Tibial artery (tissue), 4 donors: ENCODE measurements at regions not wholly inside any gene's neighbourhood (a gene's known extent, or its start where the extent isn't known, plus 50 kb on each side); places are given as distances from the start of the nearest gene placed in this dataset.

Source experiments
- DNase-seq, 2 donors: peaks; one replicate each; pipeline ENCODE4 v3.0.0-alpha.2; 2019
- H3K27ac ChIP-seq, 2 donors: fragments of 200-600 bp; sonication (generic) in 1 of 2; 1 replicate in 1 of 2; 2 replicates in 1 of 2; pipeline ENCODE4 v1.5.1; 2018 to 2019; ENCODE audit warnings: mild to moderate bottlenecking in 1 of 2
- H3K27me3 ChIP-seq, 2 donors: fragments of 200-600 bp; sonication (generic) in 1 of 2; one replicate each; pipeline versions ENCODE4 v1.5.1 to v1.6.0; 2016 to 2019
- H3K36me3 ChIP-seq, 3 donors: fragments of 200-600 bp; sonication (generic) in 2 of 3; one replicate each; pipeline ENCODE4 v1.5.1; 2016 to 2019; ENCODE audit warnings: mild to moderate bottlenecking in 2 of 3
- H3K4me1 ChIP-seq, 4 donors: fragments of 200-600 bp; sonication (generic) in 2 of 4; 1 replicate in 3 of 4; 2 replicates in 1 of 4; pipeline ENCODE4 v1.5.1; 2016 to 2019
- H3K4me3 ChIP-seq, 2 donors: fragments of 200-600 bp; sonication (generic) in 1 of 2; 1 replicate in 1 of 2; 2 replicates in 1 of 2; pipeline ENCODE4 v1.5.1; 2018 to 2019; ENCODE audit warnings: mild to moderate bottlenecking in 2 of 2
- H3K9me3 ChIP-seq, 3 donors: fragments of 200-600 bp; sonication (generic) in 1 of 3; one replicate each; pipeline ENCODE4 v1.5.1; 2016 to 2019
- CTCF ChIP-seq, 2 experiments: fragments of 200-600 bp in 1 of 2; fragments of 450-650 bp in 1 of 2; IDR thresholded peaks; one replicate each; pipeline ENCODE4 v1.5.1; 2017 to 2019; ENCODE audit warnings: antibody characterized with exemption in 2 of 2, mild to moderate bottlenecking in 1 of 2, moderate library complexity in 1 of 2
- intact Hi-C: fragments of 100-400 bp; cut with DNase I; formaldehyde crosslinking; loops from one replicate; pipeline ENCODE4 v1.15.0; 2023; ENCODE audit warnings: low total_unique reads

- Histone ChIP-seq H3K36me3 (no peaks in the 10 kb centered on the region), H3K27me3 (no peaks in the 10 kb centered on the region), H3K9me3 (no peaks in the 10 kb centered on the region), H3K4me3 (no peak overlapping the region), H3K4me1 (no peaks in the 10 kb centered on the region), H3K27ac (no peak overlapping the region)
- intact Hi-C loops = no loop called here
- no peak for TF ChIP-seq CTCF (IDR thresholded peaks at IDR 0.05)
- no peak for DNase-seq
Measured at GRCh38 chr2:83459456-83459855, 999.6 kb downstream of the SUCLG1 start.

- no peak for DNase-seq
- Histone ChIP-seq H3K27ac (no peak overlapping the region), H3K4me3 (no peak overlapping the region), H3K9me3 (no peaks in the 10 kb centered on the region), H3K27me3 (no peaks in the 10 kb centered on the region), H3K4me1 (no peaks in the 10 kb centered on the region), H3K36me3 (no peaks in the 10 kb centered on the region)
- intact Hi-C loops = no loop called here
- TF ChIP-seq CTCF (IDR thresholded peaks at IDR 0.05) = no peak
Measured at GRCh38 chr2:83435989-83436388, 1023.1 kb downstream of the SUCLG1 start.

GRCh38 chr2:83420993-83421392, 1038.1 kb downstream of the SUCLG1 start:
- Histone ChIP-seq H3K4me3 (no peak overlapping the region), H3K27ac (no peak overlapping the region), H3K27me3 (no peaks in the 10 kb centered on the region), H3K9me3 (peaks cover 0 to 10% (median 9%) of the 10 kb centered on the region in 3 donors), H3K4me1 (no peaks in the 10 kb centered on the region), H3K36me3 (no peaks in the 10 kb centered on the region)
- TF ChIP-seq CTCF (IDR thresholded peaks at IDR 0.05) = no peak
- DNase-seq = no peak
- intact Hi-C loops = no loop called here

GRCh38 chr2:83394134-83394904, 1064.8 kb downstream of the SUCLG1 start:
- intact Hi-C loops = no loop called here
- Histone ChIP-seq H3K36me3 (no peaks in the 10 kb centered on the region), H3K9me3 (no peaks in the 10 kb centered on the region), H3K27ac (no peak overlapping the region), H3K27me3 (no peaks in the 10 kb centered on the region), H3K4me3 (no peak overlapping the region), H3K4me1 (no peaks in the 10 kb centered on the region)
- no peak for TF ChIP-seq CTCF (IDR thresholded peaks at IDR 0.05)
- no peak for DNase-seq

GRCh38 chr2:83388804-83389203, 1070.3 kb downstream of the SUCLG1 start:
- TF ChIP-seq CTCF (IDR thresholded peaks at IDR 0.05) = no peak
- DNase-seq = no peak
- H3K4me3 ChIP-seq = no peak overlapping the region
- intact Hi-C loops = no loop called here
- H3K4me1 ChIP-seq = no peaks in the 10 kb centered on the region
- H3K36me3 ChIP-seq = no peaks in the 10 kb centered on the region
- H3K27me3 ChIP-seq = no peaks in the 10 kb centered on the region
- H3K9me3 ChIP-seq = no peaks in the 10 kb centered on the region
- no peak overlapping the region for H3K27ac ChIP-seq
